HepG2 (cell line): ENCODE measurements at regions not wholly inside any gene's neighbourhood (a gene's known extent, or its start where the extent isn't known, plus 50 kb on each side); places are given as distances from the start of the nearest gene placed in this dataset.

Experiments
- ATAC-seq: fragments of 200-7000 bp; cut with Tn5 transposase; 3 replicates; pipeline ENCODE4 v1.9.1; 2020; ENCODE audit warnings: mild to moderate bottlenecking, moderate library complexity
- BruUV-seq: library from RNA; stranded (reverse); fragments of 400-500 nt; replicated peaks from 2 replicates; lab custom pipeline; 2021; lab: Mats Ljungman, UMichigan
- CTCF ChIA-PET: fragments of 300-600 bp; formaldehyde crosslinking; extraction: SDS; loops from one replicate; lab custom pipeline; 2021; ENCODE audit warnings: low total read pairs, inconsistent platforms, low intra/inter-chr PET ratio; lab: Yijun Ruan, JAX
- POLR2A ChIA-PET: fragments of 350-600 bp; sonication (Branson Sonifier 250); formaldehyde crosslinking; loops from one replicate; lab custom pipeline; 2020; ENCODE audit warnings: antibody characterized with exemption, inconsistent platforms; lab: Yijun Ruan, JAX
- DNase-seq: peaks from one replicate; pipeline ENCODE4 v3.0.0-alpha.2; 2015; ENCODE audit warnings: low spot score
- FAIRE-seq: peaks from 3 replicates; lab custom pipeline; 2011; peaks lifted over from hg19 to GRCh38; lab: Jason Lieb, UNC
- H2AFZ ChIP-seq: one replicate; pipeline ENCODE4 v1.6.1; 2011; ENCODE audit warnings: low read length, inconsistent platforms
- H3K27ac ChIP-seq: fragments of 300-600 bp; 3 replicates; pipeline ENCODE4 v1.8.0; 2011; ENCODE audit warnings: mixed run types, mild to moderate bottlenecking, mixed read lengths, low read length, inconsistent platforms; ENCODE audit not compliant: insufficient read depth; ENCODE audit errors: extremely low read length
- H3K27me3 ChIP-seq, 2 experiments: fragments of 200-600 bp in 1 of 2; 2 replicates in 1 of 2; 3 replicates in 1 of 2; pipeline versions ENCODE4 v1.6.0 to v1.8.0; 2011; ENCODE audit warnings: low read length in 2 of 2, mild to moderate bottlenecking in 2 of 2, moderate library complexity in 2 of 2, inconsistent platforms in 1 of 2; ENCODE audit not compliant: insufficient read depth in 2 of 2, control insufficient read depth in 1 of 2
- H3K36me3 ChIP-seq, 2 experiments: fragments of 200-600 bp in 1 of 2; replicated peaks in 1 of 2; 2 replicates in 1 of 2; 3 replicates in 1 of 2; pipeline versions ENCODE4 v1.5.1 to v1.8.0; 2011; ENCODE audit warnings: low read length in 2 of 2, inconsistent platforms in 1 of 2; ENCODE audit not compliant: insufficient read depth in 2 of 2, control insufficient read depth in 1 of 2
- H3K4me1 ChIP-seq: 2 replicates; pipeline ENCODE4 v1.5.1; 2012; ENCODE audit warnings: low read length, inconsistent platforms; ENCODE audit not compliant: insufficient read depth
- H3K4me2 ChIP-seq: 2 replicates; pipeline ENCODE4 v1.6.0; 2011; ENCODE audit warnings: low read depth, low read length, inconsistent platforms
- H3K4me3 ChIP-seq, 3 experiments: fragments of 200-600 bp in 1 of 3; sonication (generic), shearing (Covaris generic) in 1 of 3; replicated peaks in 1 of 3; 2 replicates each; pipeline ENCODE4 v1.5.1; 2011 to 2016; ENCODE audit warnings: low read length in 3 of 3, inconsistent platforms in 2 of 3, low read depth in 2 of 3, mild to moderate bottlenecking in 2 of 3, control low read depth in 1 of 3, mixed read lengths in 1 of 3; ENCODE audit not compliant: insufficient read depth in 1 of 3
- H3K79me2 ChIP-seq: one replicate; pipeline ENCODE4 v1.6.1; 2011; ENCODE audit warnings: low read length, inconsistent platforms; ENCODE audit not compliant: insufficient read depth
- H3K9ac ChIP-seq: 2 replicates; pipeline ENCODE4 v1.6.0; 2011; ENCODE audit warnings: mild to moderate bottlenecking, low read depth, low read length, inconsistent platforms; ENCODE audit not compliant: insufficient read depth
- H3K9me3 ChIP-seq: 2 replicates; pipeline ENCODE4 v1.5.1; 2012; ENCODE audit warnings: mild to moderate bottlenecking, low read length
- H4K20me1 ChIP-seq: 2 replicates; pipeline ENCODE4 v1.6.0; 2011; ENCODE audit warnings: inconsistent platforms, mild to moderate bottlenecking, low read length, moderate library complexity; ENCODE audit not compliant: insufficient read depth
- HDAC2 ChIP-seq: sonication (generic); formaldehyde crosslinking; IDR thresholded peaks from 2 replicates; pipeline ENCODE4 v1.4.0; 2020; ENCODE audit warnings: missing genetic modification reagents
- HOXA9 ChIP-seq: sonication (generic); formaldehyde crosslinking; IDR thresholded peaks from 2 replicates; pipeline ENCODE4 v1.8.1; 2022; ENCODE audit warnings: missing genetic modification reagents, mild to moderate bottlenecking, moderate library complexity, borderline replicate concordance
- MXD4 ChIP-seq: IDR thresholded peaks from 2 replicates; pipeline ENCODE4 v1.6.1; 2016; ENCODE audit warnings: mild to moderate bottlenecking, missing biosample characterization, missing genetic modification reagents
- TBX3 ChIP-seq: fragments of 450-650 bp; IDR thresholded peaks from 2 replicates; pipeline ENCODE4 v1.6.1; 2017; ENCODE audit warnings: antibody characterized with exemption, mild to moderate bottlenecking, inconsistent platforms, borderline replicate concordance
- ZNF501 ChIP-seq: sonication (generic); formaldehyde crosslinking; IDR thresholded peaks from 2 replicates; pipeline ENCODE4 v1.5.1; 2020; ENCODE audit warnings: mild to moderate bottlenecking, moderate library complexity, missing genetic modification reagents
- ZNF768 ChIP-seq: sonication (generic); formaldehyde crosslinking; IDR thresholded peaks from 2 replicates; pipeline ENCODE4 v1.4.0; 2020; ENCODE audit warnings: missing genetic modification reagents
- WGBS: methylation state at CpG from one replicate; pipeline ENCODE4 v1.1.6; 2017; ENCODE audit warnings: low lambda C conversion rate; 5-methylcytosine and 5-hydroxymethylcytosine counted together
- in situ Hi-C: cut with HindIII; loops from 2 replicates; pipeline ENCODE4 v1.10.0; 2017; ENCODE audit warnings: low pct_unique_long_range_greater_than_20kb; ENCODE audit not compliant: extremely low pct_ligation_motif_present
- intact Hi-C: fragments of 100-400 bp; cut with micrococcal nuclease; formaldehyde crosslinking; loops from one replicate; pipeline ENCODE4 v1.10.0; 2022; ENCODE audit not compliant: unreplicated experiment

DNA sequence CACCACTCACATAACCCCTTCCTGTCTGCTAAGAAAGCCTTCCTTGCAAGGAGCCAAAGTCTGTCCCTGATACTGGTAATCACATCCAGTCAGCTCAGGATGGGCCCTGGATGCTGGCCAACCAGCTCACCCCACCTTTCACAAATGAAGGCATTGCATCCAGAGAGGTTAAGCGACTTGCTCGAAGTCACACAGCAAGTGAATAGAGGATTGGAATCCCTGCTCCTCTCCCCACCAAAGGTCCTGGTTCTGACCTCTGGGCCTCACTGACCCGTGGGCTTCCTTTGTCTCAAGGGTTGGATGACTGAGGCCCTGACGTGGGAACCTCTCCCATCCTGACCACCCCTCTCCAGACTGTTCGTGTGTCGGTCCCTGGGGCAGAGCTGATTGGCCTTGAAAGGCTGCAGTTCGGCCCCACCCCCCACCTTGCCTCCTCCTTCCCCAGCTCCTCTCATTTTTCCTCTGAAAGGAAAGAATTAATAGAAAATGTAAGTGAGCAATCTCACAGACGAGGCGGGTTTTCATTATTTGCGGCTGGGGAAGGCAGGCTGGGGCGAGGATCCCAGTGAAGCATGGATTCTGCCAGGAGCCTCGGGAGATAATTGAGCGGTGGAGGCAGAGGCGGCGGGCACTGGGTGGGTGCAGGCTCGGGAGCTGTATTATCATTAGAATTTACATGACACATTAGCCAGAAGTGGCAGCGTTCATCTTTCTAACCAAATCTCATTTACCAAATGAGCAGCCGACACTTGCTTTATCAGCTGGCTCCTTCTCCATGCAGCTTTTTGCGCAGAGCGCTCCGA lies 101.5 kb upstream of the CSF3R start:
- FAIRE-seq = no peak
- no peak for ATAC-seq

DNA sequence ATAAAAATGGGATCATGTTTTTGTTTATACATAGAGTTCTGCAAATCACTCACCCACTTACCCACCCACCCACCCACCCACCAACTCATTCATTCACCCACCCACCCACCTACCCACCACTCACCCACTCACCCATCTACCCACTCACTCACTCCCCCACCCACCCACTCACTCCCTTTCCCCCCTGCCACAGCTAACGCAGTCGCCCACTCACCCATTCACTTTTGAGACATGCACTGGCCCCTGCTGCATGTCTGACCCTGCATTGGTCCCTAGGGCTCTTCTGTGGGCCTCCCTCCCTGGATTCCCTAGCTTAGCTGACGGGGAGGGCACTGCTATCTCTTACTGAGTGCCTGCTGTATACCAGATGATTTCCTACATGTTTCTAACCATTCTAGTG lies 100.4 kb upstream of the CSF3R start:
- POLR2A ChIA-PET = no interaction called here
- H3K9me3 ChIP-seq = no peaks in the 10 kb centered on the region
- H3K27ac ChIP-seq = no peak overlapping the region
- no peak overlapping the region for H3K9ac ChIP-seq
- in situ Hi-C loops = no loop called here
- no peak for FAIRE-seq
- TF ChIP-seq HDAC2 (CRISPR knock-in tag) = no peak
- TF ChIP-seq MXD4 (CRISPR knock-in tag) = no peak
- TF ChIP-seq, all 625 proteins: peak for 0
- Histone ChIP-seq H3K4me1 (no peaks in the 10 kb centered on the region), H3K79me2 (no peaks in the 10 kb centered on the region), H3K27me3 (peaks cover 0 to 57% of the 10 kb centered on the region in 2 experiments; a peak in 4 of 5 replicates), H4K20me1 (no peaks in the 10 kb centered on the region), H2AFZ (no peak overlapping the region), H3K36me3 (no peaks in the 10 kb centered on the region), H3K4me2 (no peak overlapping the region), H3K4me3 (no peak overlapping the region)
- CTCF ChIA-PET = no interaction called here
- DNase-seq = no peak
- intact Hi-C loops = no loop called here
- ATAC-seq = no peak
- WGBS = 0% methylated on average over 3 of the region's 3 CpGs
- BruUV-seq = no TSS peak

More for the DNA sequence above, 101.5 kb upstream of the CSF3R start:
- 36% methylated on average over 18 of the region's 21 CpGs for WGBS
- no peak for DNase-seq
- Histone ChIP-seq H3K79me2 (no peaks in the 10 kb centered on the region), H3K9me3 (no peaks in the 10 kb centered on the region), H3K9ac (no peak overlapping the region), H3K4me2 (no peak overlapping the region), H3K4me1 (no peaks in the 10 kb centered on the region), H4K20me1 (no peaks in the 10 kb centered on the region)
- BruUV-seq = no TSS peak
- POLR2A ChIA-PET = no interaction called here
- TF ChIP-seq ZNF768 (peak; percentile 88), TBX3 (no peak), ZNF501 (CRISPR knock-in tag) (no peak), HOXA9 (no peak)
- TF ChIP-seq, all 625 proteins: peak for 1
- no peak overlapping the region for H2AFZ ChIP-seq
- no peak overlapping the region for H3K4me3 ChIP-seq
- no peaks in the 10 kb centered on the region for H3K36me3 ChIP-seq
- no peak overlapping the region for H3K27ac ChIP-seq
- peaks cover 3 to 56% of the 10 kb centered on the region in 2 experiments; a peak in 4 of 5 replicates for H3K27me3 ChIP-seq
- CTCF ChIA-PET = no interaction called here
- intact Hi-C loops (no loop called here), in situ Hi-C loops (no loop called here)
